Activated B cell treated with CpG ODN at 0.5 μM for 24 hours (primary cell): ENCODE measurements at regions not wholly inside any gene's neighbourhood (a gene's known extent, or its start where the extent isn't known, plus 50 kb on each side); places are given as distances from the start of the nearest gene placed in this dataset.

Experiments
- ATAC-seq: fragments of 200-7000 bp; cut with Tn5 transposase; one replicate; pipeline ENCODE4 v1.10.0; 2021; ENCODE audit warnings: low read depth, mild to moderate bottlenecking, moderate library complexity
- CTCF ChIA-PET: fragments of 350-600 bp; sonication (Branson Sonifier 250); formaldehyde crosslinking; loops from one replicate; lab custom pipeline; 2021; ENCODE audit warnings: antibody characterized with exemption; lab: Charles Lee
- POLR2A ChIA-PET: fragments of 350-600 bp; sonication (Branson Sonifier 250); formaldehyde crosslinking; loops from one replicate; lab custom pipeline; 2021; ENCODE audit warnings: antibody characterized with exemption; lab: Charles Lee
- DNase-seq: peaks from one replicate; pipeline ENCODE4 v3.0.0; 2022
- H3K27ac Mint-ChIP-seq: one replicate; pipeline ENCODE4 v1.8.0; 2020; ENCODE audit warnings: mixed read lengths
- H3K27me3 Mint-ChIP-seq: one replicate; pipeline ENCODE4 v1.8.0; 2021; ENCODE audit warnings: mixed read lengths
- H3K36me3 Mint-ChIP-seq: one replicate; pipeline ENCODE4 v1.8.0; 2021; ENCODE audit warnings: low read depth, mixed read lengths
- H3K4me1 Mint-ChIP-seq: one replicate; pipeline ENCODE4 v1.8.0; 2021; ENCODE audit warnings: mixed read lengths
- H3K4me3 Mint-ChIP-seq: one replicate; pipeline ENCODE4 v1.8.0; 2020; ENCODE audit warnings: mild to moderate bottlenecking, mixed read lengths
- H3K9me3 Mint-ChIP-seq: one replicate; pipeline ENCODE4 v1.8.0; 2020; ENCODE audit warnings: mixed read lengths
- intact Hi-C: fragments of 100-400 bp; cut with micrococcal nuclease; formaldehyde crosslinking; loops from one replicate; pipeline ENCODE4 v1.15.1; 2024
- TF ChIP-seq, protein P1 (sequence below): fragments of 200-600 bp; IDR thresholded peaks from one replicate; pipeline ENCODE4 v1.8.0; 2022; ENCODE audit warnings: antibody characterized with exemption, mild to moderate bottlenecking

DNA sequence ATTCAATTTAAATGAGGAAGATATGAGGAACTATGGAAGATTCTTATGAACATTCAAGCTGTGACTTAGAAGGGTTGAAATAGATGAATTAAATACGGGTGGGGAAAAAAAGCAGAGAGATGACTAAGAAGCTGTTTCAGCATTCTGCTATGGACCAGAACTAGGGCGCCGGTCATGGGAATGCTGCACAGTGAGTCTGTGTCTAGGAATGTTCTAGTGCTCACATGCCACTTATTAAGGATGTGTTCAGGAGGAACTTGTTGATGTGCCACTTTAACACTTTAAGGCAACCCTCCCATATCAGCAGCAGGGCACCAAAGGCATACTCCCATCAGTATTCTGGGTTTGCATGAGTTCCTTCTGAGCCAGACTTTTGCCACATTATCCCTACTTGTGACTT is 152.1 kb downstream of the POSTN start:
- Mint-ChIP-seq H3K9me3 (peaks cover 2% of the 10 kb centered on the region), H3K36me3 (no peaks in the 10 kb centered on the region), H3K27me3 (no peaks in the 10 kb centered on the region), H3K27ac (no peak overlapping the region), H3K4me3 (no peak overlapping the region), H3K4me1 (no peaks in the 10 kb centered on the region)
- intact Hi-C loops = no loop called here
- ChIA-PET POLR2A (no interaction called here), CTCF (no interaction called here)
- TF ChIP-seq, protein P1, sequence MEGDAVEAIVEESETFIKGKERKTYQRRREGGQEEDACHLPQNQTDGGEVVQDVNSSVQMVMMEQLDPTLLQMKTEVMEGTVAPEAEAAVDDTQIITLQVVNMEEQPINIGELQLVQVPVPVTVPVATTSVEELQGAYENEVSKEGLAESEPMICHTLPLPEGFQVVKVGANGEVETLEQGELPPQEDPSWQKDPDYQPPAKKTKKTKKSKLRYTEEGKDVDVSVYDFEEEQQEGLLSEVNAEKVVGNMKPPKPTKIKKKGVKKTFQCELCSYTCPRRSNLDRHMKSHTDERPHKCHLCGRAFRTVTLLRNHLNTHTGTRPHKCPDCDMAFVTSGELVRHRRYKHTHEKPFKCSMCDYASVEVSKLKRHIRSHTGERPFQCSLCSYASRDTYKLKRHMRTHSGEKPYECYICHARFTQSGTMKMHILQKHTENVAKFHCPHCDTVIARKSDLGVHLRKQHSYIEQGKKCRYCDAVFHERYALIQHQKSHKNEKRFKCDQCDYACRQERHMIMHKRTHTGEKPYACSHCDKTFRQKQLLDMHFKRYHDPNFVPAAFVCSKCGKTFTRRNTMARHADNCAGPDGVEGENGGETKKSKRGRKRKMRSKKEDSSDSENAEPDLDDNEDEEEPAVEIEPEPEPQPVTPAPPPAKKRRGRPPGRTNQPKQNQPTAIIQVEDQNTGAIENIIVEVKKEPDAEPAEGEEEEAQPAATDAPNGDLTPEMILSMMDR = no peak
- DNase-seq (no peak), ATAC-seq (no peak)

DNA sequence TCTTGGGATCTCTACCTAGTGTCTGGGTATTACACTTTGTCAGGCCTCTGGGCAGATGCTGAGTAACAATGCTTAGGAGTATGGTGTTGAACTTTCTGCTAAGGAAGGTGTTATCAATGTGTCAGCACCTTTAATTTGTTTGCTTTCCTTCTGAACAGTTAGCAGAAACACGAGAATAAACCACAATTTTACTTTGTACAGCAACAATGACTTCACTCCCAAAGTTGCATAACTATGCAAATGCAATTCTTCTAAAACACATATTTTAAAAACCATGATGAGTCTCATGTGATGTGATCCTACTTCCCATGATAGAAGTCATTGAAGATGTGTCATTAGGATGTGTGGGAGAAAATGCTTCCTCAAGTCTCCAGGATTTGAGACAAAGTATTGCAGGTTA is 155.0 kb downstream of the POSTN start:
- Mint-ChIP-seq H3K27me3 (no peaks in the 10 kb centered on the region), H3K36me3 (no peaks in the 10 kb centered on the region), H3K4me3 (no peak overlapping the region), H3K9me3 (peaks cover 4% of the 10 kb centered on the region), H3K27ac (no peak overlapping the region), H3K4me1 (no peaks in the 10 kb centered on the region)
- TF ChIP-seq, protein P1 = no peak
- ChIA-PET POLR2A (no interaction called here), CTCF (no interaction called here)
- ATAC-seq (no peak), DNase-seq (no peak)
- intact Hi-C loops = no loop called here

DNA sequence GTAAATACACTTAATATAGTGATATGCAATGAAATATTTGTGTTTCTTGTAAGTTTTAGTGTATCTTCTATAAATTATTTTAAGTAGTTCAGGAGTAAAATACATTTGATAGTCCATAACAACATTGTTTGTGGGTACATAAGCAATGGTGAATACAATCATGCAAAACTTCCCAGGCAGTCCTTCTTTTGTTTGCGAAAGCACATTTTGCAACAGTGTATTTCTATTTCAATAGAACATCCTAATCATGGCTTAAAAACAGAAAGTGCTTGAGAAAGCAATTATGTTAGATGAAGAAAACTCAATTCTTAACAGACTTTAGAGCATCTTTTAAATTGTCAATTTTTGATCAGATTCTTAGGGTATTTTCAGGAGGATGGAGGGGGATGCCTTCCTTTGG is 155.6 kb downstream of the POSTN start:
- ChIA-PET CTCF (no interaction called here), POLR2A (no interaction called here)
- Mint-ChIP-seq H3K9me3 (peaks cover 4% of the 10 kb centered on the region), H3K36me3 (no peaks in the 10 kb centered on the region), H3K27me3 (no peaks in the 10 kb centered on the region), H3K27ac (no peak overlapping the region), H3K4me1 (no peaks in the 10 kb centered on the region), H3K4me3 (no peak overlapping the region)
- TF ChIP-seq, protein P1 = no peak
- intact Hi-C loops = no loop called here
- DNase-seq (no peak), ATAC-seq (no peak)

DNA sequence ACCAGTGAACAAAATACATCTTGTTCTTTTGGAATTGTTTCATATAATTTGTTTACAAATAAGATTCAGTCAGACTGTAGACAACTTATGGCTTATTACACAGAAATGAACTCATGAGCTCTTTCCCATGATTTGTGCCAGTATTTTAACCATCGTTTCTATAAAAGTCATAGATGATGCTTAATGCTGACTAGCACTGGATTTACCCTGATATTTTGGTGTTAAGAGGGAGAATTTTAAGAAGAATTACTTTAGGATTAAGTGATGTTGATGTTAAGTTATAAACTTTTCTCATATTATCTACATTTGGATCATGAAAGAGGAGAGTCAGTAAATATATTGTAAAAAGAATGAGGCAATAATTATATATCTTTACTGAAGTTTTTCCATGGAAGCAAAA is 162.7 kb downstream of the POSTN start:
- H3K36me3 Mint-ChIP-seq = no peaks in the 10 kb centered on the region
- no peaks in the 10 kb centered on the region for H3K27me3 Mint-ChIP-seq
- ChIA-PET POLR2A (no interaction called here), CTCF (no interaction called here)
- intact Hi-C loops = no loop called here
- no peaks in the 10 kb centered on the region for H3K9me3 Mint-ChIP-seq
- DNase-seq (no peak), ATAC-seq (no peak)
- no peak overlapping the region for H3K27ac Mint-ChIP-seq
- TF ChIP-seq, protein P1 = no peak
- no peaks in the 10 kb centered on the region for H3K4me1 Mint-ChIP-seq
- no peak overlapping the region for H3K4me3 Mint-ChIP-seq

DNA sequence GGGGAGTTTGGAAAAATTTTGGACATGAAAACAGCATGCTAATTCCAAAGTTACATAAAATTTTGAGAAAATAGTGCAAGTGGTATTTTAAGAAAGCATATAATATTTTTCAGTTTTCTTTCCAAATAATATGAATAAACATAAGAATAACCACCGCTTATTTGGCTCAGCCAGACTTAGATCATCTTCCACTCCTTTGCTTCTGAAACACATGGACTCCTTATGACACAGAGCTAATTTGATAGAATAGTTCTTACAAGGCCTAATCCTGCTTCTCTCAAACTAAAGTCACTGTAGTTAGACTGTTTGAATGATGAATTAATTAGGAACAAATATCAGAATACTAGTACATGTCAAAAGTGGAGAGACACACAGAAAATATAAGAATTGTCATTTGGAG is 165.5 kb downstream of the POSTN start:
- ATAC-seq (no peak), DNase-seq (no peak)
- ChIA-PET CTCF (no interaction called here), POLR2A (no interaction called here)
- Mint-ChIP-seq H3K27ac (no peak overlapping the region), H3K4me1 (no peaks in the 10 kb centered on the region), H3K36me3 (no peaks in the 10 kb centered on the region), H3K27me3 (no peaks in the 10 kb centered on the region), H3K4me3 (no peak overlapping the region), H3K9me3 (no peaks in the 10 kb centered on the region)
- TF ChIP-seq, protein P1 = no peak
- intact Hi-C loops = no loop called here
